ENCODE measurements at regions not wholly inside any gene's neighbourhood (a gene's known extent, or its start where the extent isn't known, plus 50 kb on each side); places are given as distances from the start of the nearest gene placed in this dataset.
A peak's percentile ranks its signal among the peaks of the same experiment; 100 is the strongest.

- peaks cover 20% of the 10 kb centered on the region for H3K9me3 Mint-ChIP-seq
- H3K27me3 Mint-ChIP-seq (ENCODE audit: low read depth): no peaks in the 10 kb centered on the region
- ChIA-PET POLR2A (interaction anchor here (0.6 kb wide), 1 partner anchor 36 kb away, joined by 3 read pairs; no protein-coding TSS in a partner anchor), CTCF (interaction anchor here (0.6 to 1.2 kb wide), 2 partner anchors 66 to 206 kb away, joined by 3 read pairs; no protein-coding TSS in a partner anchor)
- TF ChIP-seq MYBL2 (CRISPR knock-in tag; IDR thresholded peaks at IDR 0.05) (no peak), NR1H2 (CRISPR knock-in tag; IDR thresholded peaks at IDR 0.05) (no peak), SMAD4 (CRISPR knock-in tag; IDR thresholded peaks at IDR 0.05) (no peak), TEAD1 (CRISPR knock-in tag; IDR thresholded peaks at IDR 0.05) (no peak), CDX4 (CRISPR knock-in tag; IDR thresholded peaks at IDR 0.05; ENCODE audit: borderline replicate concordance) (no peak), TP53 (CRISPR knock-in tag; IDR thresholded peaks at IDR 0.05) (no peak), ZNF281 (CRISPR knock-in tag; IDR thresholded peaks at IDR 0.05) (no peak), KAT7 (CRISPR knock-in tag; IDR thresholded peaks at IDR 0.05; ENCODE audit: borderline replicate concordance) (no peak), CBFB (CRISPR knock-in tag; IDR thresholded peaks at IDR 0.05; ENCODE audit: low read depth) (no peak), ZNF232 (CRISPR knock-in tag; IDR thresholded peaks at IDR 0.05) (no peak), TCF7 (CRISPR knock-in tag; IDR thresholded peaks at IDR 0.05; ENCODE audit: low read depth) (no peak), ZNF423 (CRISPR knock-in tag; IDR thresholded peaks at IDR 0.05) (no peak), IRF1 (CRISPR knock-in tag; IDR thresholded peaks at IDR 0.05) (no peak), TEAD4 (CRISPR knock-in tag; IDR thresholded peaks at IDR 0.05) (no peak), SMAD3 (CRISPR knock-in tag; IDR thresholded peaks at IDR 0.05; ENCODE audit: borderline replicate concordance) (no peak)
- TF ChIP-seq, protein P1, sequence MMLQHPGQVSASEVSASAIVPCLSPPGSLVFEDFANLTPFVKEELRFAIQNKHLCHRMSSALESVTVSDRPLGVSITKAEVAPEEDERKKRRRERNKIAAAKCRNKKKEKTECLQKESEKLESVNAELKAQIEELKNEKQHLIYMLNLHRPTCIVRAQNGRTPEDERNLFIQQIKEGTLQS (CRISPR knock-in tag; conservative IDR thresholded peaks at IDR 0.05): no peak
- TF ChIP-seq, protein P2, sequence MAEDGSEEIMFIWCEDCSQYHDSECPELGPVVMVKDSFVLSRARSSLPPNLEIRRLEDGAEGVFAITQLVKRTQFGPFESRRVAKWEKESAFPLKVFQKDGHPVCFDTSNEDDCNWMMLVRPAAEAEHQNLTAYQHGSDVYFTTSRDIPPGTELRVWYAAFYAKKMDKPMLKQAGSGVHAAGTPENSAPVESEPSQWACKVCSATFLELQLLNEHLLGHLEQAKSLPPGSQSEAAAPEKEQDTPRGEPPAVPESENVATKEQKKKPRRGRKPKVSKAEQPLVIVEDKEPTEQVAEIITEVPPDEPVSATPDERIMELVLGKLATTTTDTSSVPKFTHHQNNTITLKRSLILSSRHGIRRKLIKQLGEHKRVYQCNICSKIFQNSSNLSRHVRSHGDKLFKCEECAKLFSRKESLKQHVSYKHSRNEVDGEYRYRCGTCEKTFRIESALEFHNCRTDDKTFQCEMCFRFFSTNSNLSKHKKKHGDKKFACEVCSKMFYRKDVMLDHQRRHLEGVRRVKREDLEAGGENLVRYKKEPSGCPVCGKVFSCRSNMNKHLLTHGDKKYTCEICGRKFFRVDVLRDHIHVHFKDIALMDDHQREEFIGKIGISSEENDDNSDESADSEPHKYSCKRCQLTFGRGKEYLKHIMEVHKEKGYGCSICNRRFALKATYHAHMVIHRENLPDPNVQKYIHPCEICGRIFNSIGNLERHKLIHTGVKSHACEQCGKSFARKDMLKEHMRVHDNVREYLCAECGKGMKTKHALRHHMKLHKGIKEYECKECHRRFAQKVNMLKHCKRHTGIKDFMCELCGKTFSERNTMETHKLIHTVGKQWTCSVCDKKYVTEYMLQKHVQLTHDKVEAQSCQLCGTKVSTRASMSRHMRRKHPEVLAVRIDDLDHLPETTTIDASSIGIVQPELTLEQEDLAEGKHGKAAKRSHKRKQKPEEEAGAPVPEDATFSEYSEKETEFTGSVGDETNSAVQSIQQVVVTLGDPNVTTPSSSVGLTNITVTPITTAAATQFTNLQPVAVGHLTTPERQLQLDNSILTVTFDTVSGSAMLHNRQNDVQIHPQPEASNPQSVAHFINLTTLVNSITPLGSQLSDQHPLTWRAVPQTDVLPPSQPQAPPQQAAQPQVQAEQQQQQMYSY (CRISPR knock-in tag; IDR thresholded peaks at IDR 0.05): no peak
- DNase-seq (ENCODE audit: low spot score) (no peak), ATAC-seq (peak; percentile 83)
- peaks cover 13% of the 10 kb centered on the region for H3K36me3 Mint-ChIP-seq
- no peak overlapping the region for H3K4me3 Mint-ChIP-seq
- H3K27ac Mint-ChIP-seq: no peak overlapping the region
- H3K4me1 Mint-ChIP-seq: peaks cover 9% of the 10 kb centered on the region
These were observed 278.6 kb upstream of the KLF3 start for GRCh38 chr4:38385093-38386004.
